ENCODE measurements at regions not wholly inside any gene's neighbourhood (a gene's known extent, or its start where the extent isn't known, plus 50 kb on each side); places are given as distances from the start of the nearest gene placed in this dataset.

- Histone ChIP-seq H3K9ac (ENCODE audit: low read length) (no peak overlapping the region), H3K36me3 (replicated peaks; ENCODE audit: low read depth, low read length) (no peaks in the 10 kb centered on the region), H3K79me2 (ENCODE audit: low read length) (no peaks in the 10 kb centered on the region), H2AFZ (ENCODE audit: low read depth, low read length) (no peak overlapping the region), H3K27me3 (ENCODE audit: low read depth, low read length) (no peaks in the 10 kb centered on the region), H3K4me1 (ENCODE audit: low read length) (peaks cover 21% of the 10 kb centered on the region), H3K9me3 (ENCODE audit: insufficient read depth, low read length) (no peaks in the 10 kb centered on the region), H3K4me3 (ENCODE audit: low read length) (no peak overlapping the region), H3K27ac (ENCODE audit: low read length) (no peak overlapping the region), H3K4me2 (ENCODE audit: low read length) (no peak overlapping the region), H4K20me1 (ENCODE audit: insufficient read depth, low read length) (no peaks in the 10 kb centered on the region)
- TF ChIP-seq CTCF (IDR thresholded peaks at IDR 0.05; ENCODE audit: low read depth, low read length), result no peak
Measured at GRCh38 chr9:111144741-111145140, 106.5 kb upstream of the LPAR1 start.

- H3K4me1 ChIP-seq (ENCODE audit: low read length), result no peaks in the 10 kb centered on the region
Measured at GRCh38 chr9:111136180-111136579, 97.9 kb upstream of the LPAR1 start.

GRCh38 chr9:111131211-111131610 is 92.9 kb upstream of the LPAR1 start:
- H3K4me3 ChIP-seq (ENCODE audit: low read length), result no peak overlapping the region
- H3K4me2 ChIP-seq (ENCODE audit: low read length), result no peak overlapping the region
- H3K27ac ChIP-seq (ENCODE audit: low read length), result no peak overlapping the region
- H3K79me2 ChIP-seq (ENCODE audit: low read length), result no peaks in the 10 kb centered on the region
- no peak overlapping the region for H2AFZ ChIP-seq (ENCODE audit: low read depth, low read length)
- H3K36me3 ChIP-seq (replicated peaks; ENCODE audit: low read depth, low read length), result no peaks in the 10 kb centered on the region
- H4K20me1 ChIP-seq (ENCODE audit: insufficient read depth, low read length), result no peaks in the 10 kb centered on the region
- no peak overlapping the region for H3K9ac ChIP-seq (ENCODE audit: low read length)
- no peak for TF ChIP-seq EZH2phosphoT487 (IDR thresholded peaks at IDR 0.05; ENCODE audit: low read depth)
- no peak for TF ChIP-seq CTCF (IDR thresholded peaks at IDR 0.05; ENCODE audit: low read depth, low read length)
- H3K4me1 ChIP-seq (ENCODE audit: low read length), result no peaks in the 10 kb centered on the region
- H3K9me3 ChIP-seq (ENCODE audit: insufficient read depth, low read length), result no peaks in the 10 kb centered on the region
- H3K27me3 ChIP-seq (ENCODE audit: low read depth, low read length), result no peaks in the 10 kb centered on the region

More at GRCh38 chr9:111136180-111136579, 97.9 kb upstream of the LPAR1 start:
- TF ChIP-seq EZH2phosphoT487 (IDR thresholded peaks at IDR 0.05; ENCODE audit: low read depth), result no peak
- TF ChIP-seq CTCF (IDR thresholded peaks at IDR 0.05; ENCODE audit: low read depth, low read length), result no peak
- Histone ChIP-seq H3K79me2 (ENCODE audit: low read length) (no peaks in the 10 kb centered on the region), H2AFZ (ENCODE audit: low read depth, low read length) (no peak overlapping the region), H4K20me1 (ENCODE audit: insufficient read depth, low read length) (no peaks in the 10 kb centered on the region), H3K27ac (ENCODE audit: low read length) (no peak overlapping the region), H3K4me2 (ENCODE audit: low read length) (no peak overlapping the region), H3K9ac (ENCODE audit: low read length) (no peak overlapping the region), H3K27me3 (ENCODE audit: low read depth, low read length) (no peaks in the 10 kb centered on the region), H3K4me3 (ENCODE audit: low read length) (no peak overlapping the region), H3K9me3 (ENCODE audit: insufficient read depth, low read length) (no peaks in the 10 kb centered on the region), H3K36me3 (replicated peaks; ENCODE audit: low read depth, low read length) (no peaks in the 10 kb centered on the region)

GRCh38 chr9:111120526-111120925 is 82.3 kb upstream of the LPAR1 start:
- no peaks in the 10 kb centered on the region for H3K36me3 ChIP-seq (replicated peaks; ENCODE audit: low read depth, low read length)
- no peak for TF ChIP-seq EZH2phosphoT487 (IDR thresholded peaks at IDR 0.05; ENCODE audit: low read depth)
- no peak for TF ChIP-seq CTCF (IDR thresholded peaks at IDR 0.05; ENCODE audit: low read depth, low read length)
- H3K79me2 ChIP-seq (ENCODE audit: low read length), result no peaks in the 10 kb centered on the region
- H3K4me1 ChIP-seq (ENCODE audit: low read length), result no peaks in the 10 kb centered on the region
- no peak overlapping the region for H2AFZ ChIP-seq (ENCODE audit: low read depth, low read length)
- no peak overlapping the region for H3K4me3 ChIP-seq (ENCODE audit: low read length)
- H3K9me3 ChIP-seq (ENCODE audit: insufficient read depth, low read length), result no peaks in the 10 kb centered on the region; the same call in 1 of the 2 replicates
- no peak overlapping the region for H3K4me2 ChIP-seq (ENCODE audit: low read length)
- no peaks in the 10 kb centered on the region for H3K27me3 ChIP-seq (ENCODE audit: low read depth, low read length)
- no peak overlapping the region for H3K27ac ChIP-seq (ENCODE audit: low read length)
- no peaks in the 10 kb centered on the region for H4K20me1 ChIP-seq (ENCODE audit: insufficient read depth, low read length)
- H3K9ac ChIP-seq (ENCODE audit: low read length), result no peak overlapping the region

Measured in OCI-LY3 (cell line).